Epithelial cell of esophagus (primary cell): ENCODE measurements at regions not wholly inside any gene's neighbourhood (a gene's known extent, or its start where the extent isn't known, plus 50 kb on each side); places are given as distances from the start of the nearest gene placed in this dataset.

ENCODE experiments used
- DNase-seq: peaks from one replicate; pipeline ENCODE4 v3.0.0; 2010; ENCODE audit warnings: low read depth
- H3K4me3 ChIP-seq: 2 replicates; pipeline ENCODE4 v1.5.1; 2011; ENCODE audit warnings: mild to moderate bottlenecking, low read length, control low read depth
- TF ChIP-seq, protein P1 (sequence below): IDR thresholded peaks from 2 replicates; pipeline ENCODE4 v1.5.1; 2011; ENCODE audit warnings: low read depth, mild to moderate bottlenecking, low read length, control low read depth, inconsistent platforms; ENCODE audit not compliant: insufficient read depth; ENCODE audit errors: missing control alignments

DNA sequence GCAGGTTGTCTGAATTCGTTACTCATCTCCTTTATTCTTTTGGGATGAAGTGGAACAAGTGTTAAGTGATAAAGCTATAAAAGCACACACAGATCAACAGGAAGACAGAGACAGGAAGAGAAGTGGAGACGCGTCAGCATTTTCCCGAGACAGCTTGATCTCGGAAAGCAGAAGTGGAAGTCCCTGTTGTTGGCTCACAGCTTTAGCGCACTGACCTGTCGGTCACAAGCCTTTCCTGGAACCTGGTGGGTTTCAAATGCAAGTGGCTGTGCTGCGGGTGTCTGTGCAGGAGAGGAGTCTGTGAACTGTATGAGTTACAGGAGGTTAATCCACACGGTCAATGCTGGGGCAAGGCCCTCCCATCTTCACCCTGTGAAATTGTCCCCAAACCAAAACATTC is 116.6 kb upstream of the PELI1 start:
- TF ChIP-seq, protein P1, sequence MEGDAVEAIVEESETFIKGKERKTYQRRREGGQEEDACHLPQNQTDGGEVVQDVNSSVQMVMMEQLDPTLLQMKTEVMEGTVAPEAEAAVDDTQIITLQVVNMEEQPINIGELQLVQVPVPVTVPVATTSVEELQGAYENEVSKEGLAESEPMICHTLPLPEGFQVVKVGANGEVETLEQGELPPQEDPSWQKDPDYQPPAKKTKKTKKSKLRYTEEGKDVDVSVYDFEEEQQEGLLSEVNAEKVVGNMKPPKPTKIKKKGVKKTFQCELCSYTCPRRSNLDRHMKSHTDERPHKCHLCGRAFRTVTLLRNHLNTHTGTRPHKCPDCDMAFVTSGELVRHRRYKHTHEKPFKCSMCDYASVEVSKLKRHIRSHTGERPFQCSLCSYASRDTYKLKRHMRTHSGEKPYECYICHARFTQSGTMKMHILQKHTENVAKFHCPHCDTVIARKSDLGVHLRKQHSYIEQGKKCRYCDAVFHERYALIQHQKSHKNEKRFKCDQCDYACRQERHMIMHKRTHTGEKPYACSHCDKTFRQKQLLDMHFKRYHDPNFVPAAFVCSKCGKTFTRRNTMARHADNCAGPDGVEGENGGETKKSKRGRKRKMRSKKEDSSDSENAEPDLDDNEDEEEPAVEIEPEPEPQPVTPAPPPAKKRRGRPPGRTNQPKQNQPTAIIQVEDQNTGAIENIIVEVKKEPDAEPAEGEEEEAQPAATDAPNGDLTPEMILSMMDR = no peak
- no peak for DNase-seq
- no peak overlapping the region for H3K4me3 ChIP-seq

DNA sequence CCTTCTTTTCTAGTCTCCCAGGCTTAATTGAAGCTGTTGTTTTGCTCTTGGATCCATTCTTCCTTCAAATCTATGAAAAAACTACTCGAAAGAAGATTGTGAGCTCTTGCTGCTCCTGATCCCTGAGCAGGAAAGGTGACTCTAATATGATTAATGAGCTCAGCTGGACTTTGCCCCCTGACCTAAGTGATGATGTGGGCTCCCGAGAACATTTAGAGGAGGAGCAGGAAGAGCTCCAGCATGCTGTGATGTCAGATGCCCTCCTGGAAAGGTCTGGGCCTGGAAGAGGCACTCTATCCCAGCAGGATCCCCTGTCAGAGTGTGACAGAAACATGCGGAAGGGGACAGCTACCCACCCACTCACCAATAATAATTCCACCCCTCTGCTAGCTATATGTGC is 117.9 kb upstream of the PELI1 start:
- DNase-seq = no peak
- H3K4me3 ChIP-seq = no peak overlapping the region

DNA sequence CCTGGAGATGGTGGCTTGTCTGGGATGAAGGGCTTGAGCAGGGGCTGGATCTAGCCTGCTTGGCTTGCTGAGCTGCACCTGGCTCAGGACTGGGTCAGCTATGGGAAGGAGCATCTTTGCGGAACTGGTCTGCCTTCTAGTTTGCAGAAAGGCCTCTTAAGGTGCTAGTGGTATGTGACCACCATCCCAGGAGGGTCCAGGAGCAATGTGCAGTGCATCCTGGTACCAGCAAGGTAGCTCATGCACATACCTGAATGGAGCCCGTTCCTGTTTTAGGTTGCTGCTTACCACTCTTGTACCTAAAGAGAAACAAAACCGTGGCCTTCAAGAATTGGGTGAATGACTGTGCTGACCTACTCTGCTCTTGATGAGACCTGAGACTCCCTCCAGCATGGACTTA is 118.6 kb upstream of the PELI1 start:
- TF ChIP-seq, protein P1 = no peak
- H3K4me3 ChIP-seq = no peak overlapping the region
- DNase-seq = no peak

More for the DNA sequence above, 117.9 kb upstream of the PELI1 start:
- TF ChIP-seq, protein P1 = no peak

DNA sequence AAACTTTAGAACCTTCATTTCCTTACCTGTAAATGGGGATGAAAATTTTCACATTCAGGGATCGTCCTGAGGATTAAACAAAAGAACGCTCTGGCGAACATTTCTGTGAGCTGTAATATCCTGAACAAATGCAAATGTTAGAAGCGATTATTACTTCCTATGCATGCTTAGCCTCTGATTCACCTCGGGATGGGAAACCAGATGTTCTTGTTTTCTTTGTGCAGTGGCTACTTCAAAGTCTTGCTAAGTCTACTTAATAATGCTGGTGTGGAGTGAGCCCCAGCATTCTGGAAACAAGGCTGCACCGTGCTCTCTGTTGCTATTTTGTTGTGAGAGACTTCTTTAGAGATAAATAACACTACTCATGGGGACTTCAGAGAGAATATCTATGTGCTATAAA is 119.1 kb upstream of the PELI1 start:
- TF ChIP-seq, protein P1 = no peak
- peak; percentile 94 for DNase-seq
- no peak overlapping the region for H3K4me3 ChIP-seq

DNA sequence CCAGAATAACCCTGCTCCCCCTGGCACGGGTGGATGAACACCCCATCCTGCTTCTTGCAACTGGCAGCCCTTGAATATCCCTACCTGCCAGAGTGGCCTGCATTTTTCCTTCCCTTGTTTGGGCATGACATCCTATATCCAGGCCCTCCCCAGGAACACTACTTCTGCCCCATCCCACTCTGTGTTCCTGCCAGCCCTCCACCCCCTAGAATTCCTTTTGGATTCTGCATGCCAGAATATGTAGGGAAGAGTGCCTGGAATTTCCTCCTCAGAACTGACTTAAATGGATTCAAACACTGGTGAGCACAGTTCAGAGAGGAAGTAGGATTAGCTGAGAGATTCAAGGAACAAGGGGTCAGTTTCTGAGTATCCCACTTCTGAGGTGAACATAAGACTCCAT is 123.5 kb upstream of the PELI1 start:
- TF ChIP-seq, protein P1 = no peak
- no peak for DNase-seq

DNA sequence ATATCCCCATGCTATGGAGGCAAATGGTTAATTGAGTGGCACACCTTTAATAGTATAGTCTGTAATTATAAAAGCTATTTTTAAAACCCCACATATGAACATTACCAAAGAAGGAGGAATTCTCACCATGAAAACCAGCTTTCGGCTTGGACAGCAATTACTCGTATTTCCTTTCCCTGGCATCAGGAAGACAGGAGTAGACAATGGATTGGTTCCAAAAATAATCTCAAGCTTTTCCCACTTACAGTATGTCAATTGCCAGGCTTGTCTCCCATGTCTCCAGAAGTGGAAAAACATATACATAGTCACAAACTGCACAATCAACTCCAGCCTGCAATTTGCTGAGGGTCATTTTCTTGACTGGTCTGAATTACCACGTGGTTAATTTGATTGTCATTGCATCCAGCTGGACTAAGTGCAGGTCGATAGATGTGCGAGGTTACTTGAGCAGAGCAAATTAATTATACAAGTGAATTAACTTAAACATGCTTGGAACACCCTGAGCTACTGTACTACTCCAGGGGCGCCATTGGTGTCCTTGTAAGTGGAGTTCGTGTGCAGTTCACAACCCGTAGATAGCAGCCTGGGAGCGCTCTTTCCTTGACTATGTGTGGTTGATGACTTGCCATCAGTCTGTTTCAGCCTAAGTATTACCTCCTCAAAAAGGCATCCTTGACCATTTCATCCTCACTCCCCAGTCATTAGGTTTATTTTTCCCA is 124.3 kb upstream of the PELI1 start:
- TF ChIP-seq, protein P1 = no peak
- no peak for DNase-seq
- H3K4me3 ChIP-seq = no peak overlapping the region

More for the DNA sequence above, 123.5 kb upstream of the PELI1 start:
- H3K4me3 ChIP-seq = no peak overlapping the region

DNA sequence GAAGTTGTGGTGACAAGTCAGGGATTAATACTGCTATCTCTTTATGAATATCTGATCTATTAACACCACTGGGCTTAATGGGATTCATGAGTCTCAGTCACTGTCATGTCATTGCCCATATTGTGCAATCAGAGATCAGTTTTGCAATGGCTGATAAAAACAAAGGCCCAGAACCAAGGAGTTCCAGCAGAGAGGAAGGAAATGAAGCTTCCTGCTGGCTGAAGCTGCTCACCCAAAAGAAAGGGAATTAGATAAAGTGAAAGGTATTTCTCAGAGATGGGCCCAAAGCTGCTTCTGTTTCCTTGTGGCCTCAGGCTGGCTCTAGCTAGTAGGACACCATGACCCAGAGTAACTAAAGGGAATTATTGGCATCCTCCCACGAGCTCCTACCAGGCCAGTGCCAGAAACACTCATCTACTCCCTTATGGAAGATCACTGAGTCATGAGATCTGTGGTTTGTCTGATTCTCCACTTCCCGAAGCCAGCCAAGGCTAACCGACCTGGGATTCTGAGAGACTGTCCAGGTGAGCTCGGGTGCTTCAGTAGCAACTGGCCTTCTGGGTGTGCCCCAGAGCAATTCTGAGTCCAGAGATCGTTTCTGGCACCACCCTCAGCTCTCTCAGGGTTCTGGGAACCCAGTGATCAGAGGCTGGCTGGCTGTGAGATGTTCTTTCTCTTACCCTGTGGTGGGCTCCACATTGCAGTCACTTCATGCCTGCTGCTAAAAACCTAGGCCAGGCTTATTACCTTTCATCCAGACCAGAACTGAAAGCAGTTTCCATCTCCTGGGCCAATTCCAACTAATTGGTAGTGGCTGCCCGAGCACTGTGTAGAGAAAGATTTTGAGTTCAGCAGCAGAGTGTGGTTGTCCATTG is 129.5 kb upstream of the PELI1 start:
- no peak overlapping the region for H3K4me3 ChIP-seq
- TF ChIP-seq, protein P1 = no peak
- DNase-seq = peak; percentile 93
